ENCODE measurements at regions not wholly inside any gene's neighbourhood (a gene's known extent, or its start where the extent isn't known, plus 50 kb on each side); places are given as distances from the start of the nearest gene placed in this dataset.

GRCh38 chr20:11188843-11189603 is 515.2 kb upstream of the JAG1 start:
- no peak for TF ChIP-seq CTCF (conservative IDR thresholded peaks at IDR 0.05; ENCODE audit: low read depth, low read length)
- TF ChIP-seq MAFK (IDR thresholded peaks at IDR 0.05; ENCODE audit: low read depth, low read length) = no peak
- no peak for TF ChIP-seq FOS (IDR thresholded peaks at IDR 0.05; ENCODE audit: low read depth, low read length)
- TF ChIP-seq POLR2A (IDR thresholded peaks at IDR 0.05; ENCODE audit: low read depth, low read length) = no peak
- TF ChIP-seq SMC3 (IDR thresholded peaks at IDR 0.05; ENCODE audit: low read depth, low read length) = no peak
- no peak for TF ChIP-seq MXI1 (IDR thresholded peaks at IDR 0.05; ENCODE audit: borderline replicate concordance, low read depth, low read length)
- no peak for TF ChIP-seq RAD21 (IDR thresholded peaks at IDR 0.05; ENCODE audit: low read length)
- TF ChIP-seq USF2 (IDR thresholded peaks at IDR 0.05; ENCODE audit: low read depth, low read length) = no peak
